ENCODE measurements at regions not wholly inside any gene's neighbourhood (a gene's known extent, or its start where the extent isn't known, plus 50 kb on each side); places are given as distances from the start of the nearest gene placed in this dataset.
A peak's percentile ranks its signal among the peaks of the same experiment; 100 is the strongest.
"Not testable (repeated sequence)": the region's sequence is repeated elsewhere in the genome, so short reads cannot be mapped to it uniquely, and the experiment has no call there.

DNA sequence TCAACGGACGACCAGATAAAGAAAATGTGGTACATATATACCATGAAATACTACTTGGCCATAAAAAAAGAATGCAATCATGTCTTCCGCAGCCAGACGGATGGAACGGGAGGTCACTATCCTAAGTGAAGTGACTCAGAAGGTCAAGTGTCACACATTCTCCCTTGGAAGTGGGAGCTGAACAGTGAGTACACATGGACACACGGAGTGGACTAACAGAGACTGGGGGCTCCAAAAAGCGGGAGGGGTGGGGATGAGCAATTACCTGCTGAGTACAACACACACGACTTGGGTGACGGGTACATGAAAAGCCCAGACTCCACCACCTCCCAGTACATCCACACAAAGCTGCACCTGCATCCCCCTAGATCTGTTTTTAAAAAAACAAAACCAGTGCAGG is 62.5 kb upstream of the TNK2 start:
- ATAC-seq: not testable (repeated sequence)

GRCh38 chr3:195969838-195970776 is 61.8 kb upstream of the TNK2 start:
- ATAC-seq: not testable (repeated sequence)

- not testable (repeated sequence) for ATAC-seq
These were observed 61.0 kb upstream of the TNK2 start for GRCh38 chr3:195969341-195969740.

DNA sequence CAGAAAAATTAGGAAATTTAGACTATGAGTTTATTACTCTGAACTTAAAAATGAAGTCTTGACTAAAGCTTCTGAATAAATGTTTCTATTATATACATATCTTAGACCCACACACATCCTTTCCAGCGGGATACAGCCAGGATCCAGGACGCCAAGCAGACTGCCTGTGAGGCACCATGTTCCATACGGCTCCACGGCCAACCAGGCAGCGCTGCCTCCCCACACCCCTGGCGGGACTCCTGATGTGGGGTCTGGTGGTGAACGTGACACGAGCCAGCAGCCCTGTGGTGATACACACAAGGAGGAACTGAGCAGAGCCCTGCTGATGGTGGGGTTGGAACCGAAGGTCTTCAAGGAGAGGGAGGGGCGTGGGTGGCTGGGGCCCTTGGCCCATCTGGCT is 59.8 kb upstream of the TNK2 start:
- ATAC-seq: peak; percentile 5

GRCh38 chr3:195967387-195967720 is 59.0 kb upstream of the TNK2 start:
- ATAC-seq: peak; percentile 18

DNA sequence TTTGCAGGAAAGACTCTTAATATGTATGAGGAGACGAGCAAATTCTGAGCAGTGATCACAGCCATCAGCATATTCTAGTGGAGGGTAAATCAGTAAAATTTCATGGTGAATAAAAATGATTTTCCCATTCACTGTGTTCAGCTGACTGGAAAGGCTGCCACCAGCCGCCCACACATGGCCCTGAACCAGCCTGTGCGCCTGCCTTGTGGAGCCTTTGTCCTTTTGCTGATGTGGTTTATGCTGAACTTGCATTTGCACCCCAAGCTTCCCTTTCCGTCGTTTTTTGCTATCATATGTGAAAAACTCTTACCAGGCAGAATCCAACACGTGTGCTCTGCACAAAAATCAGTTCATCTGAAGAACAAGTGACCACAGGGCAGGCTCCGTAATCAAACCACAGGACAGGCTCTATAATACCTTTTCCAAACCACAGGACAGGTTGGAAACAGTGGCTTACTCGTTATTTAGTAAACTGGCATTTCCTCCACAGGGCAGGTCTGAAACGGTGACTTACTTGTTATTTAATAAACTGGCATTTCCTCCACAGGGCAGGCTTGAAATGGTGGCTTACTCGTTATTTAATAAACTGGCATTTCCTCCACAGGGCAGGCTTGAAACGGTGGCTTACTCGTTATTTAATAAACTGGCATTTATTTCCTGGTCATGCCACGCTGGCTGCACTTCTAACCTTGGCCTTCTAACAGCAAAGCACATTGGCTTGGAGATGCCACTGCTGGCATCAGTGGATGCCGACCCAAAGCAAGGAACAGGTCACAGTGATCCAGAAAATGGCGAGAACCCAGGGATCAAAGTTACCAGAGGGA is 58.4 kb upstream of the TNK2 start:
- ATAC-seq: not testable (repeated sequence)

DNA sequence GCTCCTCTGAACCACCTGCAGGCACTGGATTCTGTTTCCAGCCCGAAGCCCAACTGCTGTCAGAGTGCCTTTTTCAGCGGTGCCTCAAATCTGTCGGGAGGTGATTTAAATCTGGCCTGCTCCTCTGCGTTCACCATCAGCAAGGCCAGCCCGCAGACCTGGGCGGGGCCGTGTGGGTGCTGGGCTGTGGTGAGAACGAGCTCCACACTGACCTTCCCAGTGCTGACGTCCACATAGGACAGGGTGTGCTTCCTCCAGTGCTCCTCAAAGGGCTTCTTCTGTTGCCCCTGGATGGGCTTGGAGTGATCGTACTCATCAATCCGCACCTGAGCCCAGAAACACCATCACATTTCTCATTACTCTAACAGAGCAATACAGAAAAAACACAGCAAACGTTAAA is 56.9 kb upstream of the TNK2 start:
- ATAC-seq: not testable (repeated sequence)

GRCh38 chr3:195964318-195965107 is 56.2 kb upstream of the TNK2 start:
- peak; percentile 15 for ATAC-seq

DNA sequence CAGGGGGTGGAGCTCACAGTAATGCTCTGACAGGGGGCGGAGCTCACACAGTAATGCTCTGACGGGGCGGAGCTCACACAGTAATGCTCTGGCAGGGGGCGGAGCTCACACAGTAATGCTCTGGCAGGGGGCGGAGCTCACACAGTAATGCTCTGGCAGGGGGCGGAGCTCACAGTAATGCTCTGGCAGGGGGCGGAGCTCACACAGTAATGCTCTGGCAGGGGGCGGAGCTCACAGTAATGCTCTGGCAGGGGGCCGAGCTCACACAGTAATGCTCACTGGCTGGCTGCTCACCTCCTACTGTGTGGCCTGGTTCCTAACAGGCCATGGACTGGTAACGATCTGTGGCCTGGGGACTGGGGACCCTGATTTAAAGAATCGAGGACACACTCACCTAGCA is 53.9 kb upstream of the TNK2 start:
- not testable (repeated sequence) for ATAC-seq

GRCh38 chr3:195960971-195961775 is 52.8 kb upstream of the TNK2 start:
- not testable (repeated sequence) for ATAC-seq

GRCh38 chr3:195960164-195960563 is 51.8 kb upstream of the TNK2 start:
- not testable (repeated sequence) for ATAC-seq

- ATAC-seq: not testable (repeated sequence)
These were observed 51.2 kb upstream of the TNK2 start for GRCh38 chr3:195959367-195960157.

DNA sequence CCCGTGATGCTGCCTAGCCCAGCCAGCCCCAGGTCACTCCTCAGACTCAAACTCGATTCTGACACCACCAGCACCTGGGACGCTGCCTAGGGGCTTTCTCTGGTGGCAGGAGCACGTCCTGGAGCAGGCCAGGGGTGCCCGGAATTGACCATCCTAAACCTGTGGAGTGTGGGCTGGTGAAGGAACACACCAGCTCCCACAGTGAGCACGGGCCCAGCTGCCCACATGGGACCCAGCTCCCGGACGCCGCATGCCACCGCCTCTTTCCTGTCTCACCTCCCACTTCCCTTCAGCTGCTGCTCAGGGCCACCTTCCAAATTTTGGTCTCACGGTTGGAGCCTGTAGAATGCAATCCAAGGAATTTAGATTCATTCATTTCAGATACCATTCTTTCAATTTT is 50.4 kb upstream of the TNK2 start:
- ATAC-seq: not testable (repeated sequence)

All from esophagus mucosa (tissue), 1 donor.